ENCODE measurements at regions not wholly inside any gene's neighbourhood (a gene's known extent, or its start where the extent isn't known, plus 50 kb on each side); places are given as distances from the start of the nearest gene placed in this dataset.

DNA sequence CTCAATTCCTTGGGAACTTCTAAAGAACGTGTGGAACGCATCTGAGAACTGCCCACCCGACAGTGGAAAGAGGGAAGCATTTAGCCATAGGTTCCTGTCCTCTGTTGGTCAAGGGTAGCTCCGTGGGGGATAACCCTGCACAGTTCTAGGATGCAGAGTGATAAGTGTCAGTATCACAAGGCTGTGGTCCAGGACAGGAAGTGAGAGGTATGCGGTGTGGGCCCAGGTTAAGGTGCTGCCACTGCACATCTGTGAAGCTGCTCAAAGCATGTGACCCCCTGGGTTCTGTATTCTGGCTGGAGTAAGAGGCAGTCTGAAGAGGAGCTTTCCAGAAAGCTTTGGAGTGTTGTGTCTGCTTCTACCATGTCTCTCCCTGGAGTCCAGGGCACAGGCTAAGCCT, 51.7 kb upstream of the HES1 start:
- Histone ChIP-seq H3K36me3 (ENCODE audit: control insufficient read depth in 2 of 2, extremely low read depth in 1 of 2, insufficient read depth in 1 of 2, low read length in 1 of 2) (no peaks in the 10 kb centered on the region), H3K4me1 (ENCODE audit: control insufficient read depth in 1 of 2, extremely low read depth in 1 of 2, insufficient read depth in 2 of 2, low read length in 2 of 2) (peaks cover 0 to 3% of the 10 kb centered on the region in 2 experiments), H3K27me3 (replicated peaks in 1 of 2; ENCODE audit: control insufficient read depth in 2 of 2, extremely low read depth in 1 of 2, insufficient read depth in 2 of 2, low read length in 1 of 2) (peaks cover 0 to 26% of the 10 kb centered on the region in 2 experiments), H3K4me3 (ENCODE audit: control insufficient read depth in 1 of 2, extremely low read depth in 1 of 2, low read length in 1 of 2) (no peak overlapping the region), H3K27ac (ENCODE audit: low read length) (no peak overlapping the region), H3K9me3 (no peaks in the 10 kb centered on the region)
- CTCF ChIA-PET, result no interaction called here
- peaks cover 0 to 8% (median 2%) of the 10 kb centered on the region in 3 donors for H3K4me1 Mint-ChIP-seq
- 59% methylated on average over 5 of the region's 5 CpGs for WGBS (ENCODE audit: insufficient coverage)
- H3K27ac Mint-ChIP-seq, result no peak overlapping the region
- H3K36me3 Mint-ChIP-seq, result no peaks in the 10 kb centered on the region
- H3K9me3 Mint-ChIP-seq, result no peaks in the 10 kb centered on the region
- POLR2A ChIA-PET, result interaction anchor here (0.5 to 0.6 kb wide), 2 partner anchors 23 to 47 kb away, joined by 3 to 7 read pairs; no protein-coding TSS in a partner anchor
- no peak for DNase-seq
- no peak overlapping the region for H3K4me3 Mint-ChIP-seq
- peaks cover 4 to 9% of the 10 kb centered on the region in 2 donors for H3K27me3 Mint-ChIP-seq
- peak in 3 of 4 experiments; percentile 28 to 48 (median 38) for ATAC-seq (replicated peaks in 1 of 4)
